GM21515 (cell line): ENCODE measurements at regions not wholly inside any gene's neighbourhood (a gene's known extent, or its start where the extent isn't known, plus 50 kb on each side); places are given as distances from the start of the nearest gene placed in this dataset.

ENCODE experiments used
- ATAC-seq: cut with Tn5 transposase; IDR thresholded peaks from one replicate; pipeline ENCODE4 v1.9.1; 2021; ENCODE audit not compliant: unreplicated experiment

DNA sequence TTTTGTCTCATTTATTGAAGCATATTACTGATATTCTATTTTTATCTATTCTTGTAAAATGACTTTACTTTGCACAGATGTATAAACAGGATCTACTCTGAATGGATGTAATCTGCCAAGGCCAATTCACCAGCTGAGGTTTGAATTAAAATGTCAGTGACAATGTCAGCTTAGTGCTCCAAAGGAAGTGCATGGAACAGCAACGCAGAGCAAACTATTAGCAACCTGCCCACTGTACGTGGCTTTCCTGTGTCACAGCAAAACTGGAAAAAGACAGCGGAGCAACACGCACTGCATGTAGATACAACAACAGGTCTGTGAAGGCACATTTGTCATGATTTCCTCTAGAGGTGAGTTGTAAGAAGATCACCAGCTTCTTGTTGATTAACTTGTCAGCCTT is 409.4 kb downstream of the MED10 start:
- no peak for ATAC-seq

DNA sequence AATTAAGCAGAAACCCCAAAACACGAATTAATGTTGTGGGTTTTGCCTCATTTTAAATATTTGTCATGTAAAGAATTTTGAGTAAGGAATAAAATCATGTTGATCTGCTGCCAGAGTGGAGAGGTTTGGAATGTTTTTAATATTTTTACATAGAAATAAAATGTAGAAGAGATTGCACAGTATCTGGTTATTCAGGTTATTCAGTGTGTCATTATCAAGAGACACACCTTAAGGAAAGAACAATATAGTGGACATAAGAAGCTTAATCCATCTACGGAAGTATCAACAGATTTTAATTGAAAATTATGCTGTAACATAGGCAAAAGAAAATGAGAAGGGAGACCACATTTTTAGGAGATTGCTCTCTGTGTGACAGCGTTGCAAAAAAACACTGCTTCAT is 410.4 kb downstream of the MED10 start:
- ATAC-seq, result no peak

DNA sequence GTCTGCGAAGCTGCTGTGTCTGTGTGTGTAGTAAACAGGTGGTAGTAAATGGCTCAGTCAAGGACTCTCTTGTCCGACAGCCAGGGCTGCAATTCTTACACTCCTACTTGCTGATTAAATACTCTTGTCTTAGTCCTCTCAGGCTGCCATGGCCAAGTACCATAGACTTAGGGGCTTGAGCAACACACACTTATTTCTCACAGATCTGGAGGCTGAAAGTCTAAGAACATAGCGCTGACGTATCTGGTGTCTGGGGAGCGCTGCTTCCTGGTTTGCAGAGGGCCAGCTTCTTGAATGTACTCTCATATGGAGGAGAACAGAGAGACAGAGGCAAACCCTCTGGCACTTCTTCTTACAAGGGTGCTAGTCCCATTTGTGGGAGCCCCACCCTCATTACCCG is 411.0 kb downstream of the MED10 start:
- ATAC-seq, result no peak

DNA sequence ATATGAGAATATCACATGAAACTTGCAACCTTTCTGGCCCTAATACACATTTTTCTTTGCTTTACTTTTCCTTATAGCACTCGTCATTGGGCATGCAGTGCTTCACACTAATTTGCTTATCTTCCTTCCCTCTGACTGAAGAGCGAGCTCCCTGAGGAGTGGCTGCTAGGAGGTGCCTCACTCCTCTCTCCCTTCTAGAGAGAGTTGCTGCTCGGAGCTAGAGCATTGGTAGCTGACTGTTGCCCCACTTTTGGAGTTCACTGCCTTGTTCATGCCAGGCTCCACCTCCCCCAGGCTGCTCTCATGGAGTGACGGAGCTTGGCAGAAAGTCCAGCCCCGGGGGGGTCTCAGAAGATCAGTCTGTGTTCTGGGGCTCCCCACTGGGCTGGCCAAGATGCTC is 413.2 kb downstream of the MED10 start:
- ATAC-seq, result no peak

DNA sequence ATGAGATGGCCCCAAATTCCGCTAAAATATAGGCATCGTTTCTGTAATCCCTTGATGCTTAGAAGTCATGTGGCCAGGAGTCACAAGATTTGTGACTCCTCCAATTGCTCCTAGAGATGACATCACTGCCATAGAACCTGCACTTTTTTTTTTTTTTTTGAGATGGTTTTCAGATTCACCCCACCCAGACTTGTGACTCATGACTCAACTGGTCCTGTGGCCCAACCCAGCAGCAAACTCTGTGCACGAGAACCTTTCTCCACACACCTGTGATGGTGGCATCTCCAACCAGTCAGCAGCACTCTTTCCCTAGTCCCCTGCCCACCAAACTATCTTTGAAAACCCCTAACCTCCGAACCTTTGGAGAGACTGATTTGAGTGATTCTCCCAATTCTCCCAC is 414.0 kb downstream of the MED10 start:
- no peak for ATAC-seq

DNA sequence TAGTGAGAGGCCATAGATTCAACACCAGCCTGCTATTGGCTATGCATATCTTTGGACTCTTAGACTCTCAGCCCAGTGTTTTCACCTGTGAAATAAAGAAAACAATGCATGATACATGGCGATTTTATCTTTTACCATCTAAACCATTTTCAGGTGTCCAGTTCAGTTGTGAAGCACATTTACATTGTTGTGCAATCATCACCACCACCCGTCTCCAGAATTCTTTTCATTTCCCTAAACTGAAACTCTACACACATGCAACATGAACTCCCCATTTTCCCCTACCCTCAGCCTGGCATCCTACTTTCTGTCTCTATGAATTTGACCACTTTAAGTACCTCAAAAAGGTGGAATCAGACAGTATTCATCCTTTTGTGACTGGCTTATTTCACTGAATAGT is 420.6 kb downstream of the MED10 start:
- ATAC-seq, result no peak

DNA sequence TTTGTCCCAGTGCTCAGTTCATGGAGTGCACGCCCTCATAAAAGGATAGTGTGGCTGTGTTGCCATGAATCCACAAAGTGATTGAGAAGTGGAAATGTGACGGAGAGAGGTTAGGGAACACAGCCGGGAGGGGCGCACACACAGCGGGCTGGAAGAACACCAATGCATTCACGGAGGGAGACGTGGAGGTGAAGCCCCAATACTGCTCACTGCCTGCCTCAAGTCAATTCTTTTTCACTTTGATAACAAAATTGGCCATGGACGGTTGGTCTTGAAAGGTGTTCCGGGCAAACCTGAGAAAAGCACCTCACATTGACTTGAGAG is 424.1 kb downstream of the MED10 start:
- no peak for ATAC-seq

DNA sequence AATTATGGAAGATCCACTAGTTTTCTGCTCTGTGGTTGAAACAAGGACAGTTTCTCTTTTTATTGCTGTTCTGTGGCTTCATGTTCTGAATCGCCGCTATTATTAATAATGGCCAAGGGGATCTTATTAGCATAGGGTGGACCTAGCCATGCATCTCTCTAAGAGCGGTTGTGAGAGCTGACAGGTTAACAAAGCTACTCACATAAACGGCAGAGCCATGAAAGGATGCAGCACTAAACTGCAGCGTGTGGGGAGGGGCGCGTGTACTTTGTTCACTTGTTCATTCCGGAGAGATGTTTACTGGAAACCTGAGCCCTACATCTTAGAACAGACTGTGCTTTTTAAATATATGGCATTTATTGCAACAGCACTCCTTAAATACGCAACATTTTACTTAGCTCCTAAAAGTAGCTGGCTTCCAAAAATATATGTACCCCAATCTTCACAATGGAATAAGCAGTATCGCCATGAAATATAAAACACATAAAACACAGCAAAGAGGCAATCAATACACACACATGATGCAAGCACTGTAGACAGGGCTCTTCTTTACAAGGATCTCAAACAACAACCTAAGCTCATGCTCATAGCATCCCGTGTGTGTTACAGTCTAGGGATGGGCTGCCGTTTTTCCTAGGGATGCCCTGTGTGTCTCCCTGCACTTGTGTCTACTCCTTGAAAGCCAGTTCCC is 424.6 kb downstream of the MED10 start:
- no peak for ATAC-seq

DNA sequence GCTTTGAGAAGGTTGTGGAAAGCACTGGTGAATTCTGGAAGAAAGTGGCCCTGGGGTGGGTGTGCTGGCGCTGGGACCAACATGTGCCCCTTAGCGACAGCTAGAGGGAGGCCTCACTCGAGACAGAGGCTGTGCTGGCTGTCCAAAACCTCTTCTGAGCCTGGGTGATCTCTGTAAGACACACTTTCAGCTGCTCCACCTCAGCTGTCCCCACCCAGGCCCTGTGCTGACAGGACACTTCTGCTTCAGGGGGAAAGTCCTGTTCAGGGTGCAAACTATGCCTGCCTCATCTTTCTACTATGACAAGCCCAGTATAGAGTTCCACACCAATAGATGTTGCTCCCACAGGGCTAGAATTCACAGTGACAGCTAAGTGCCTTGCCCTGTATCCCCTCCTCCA is 426.4 kb downstream of the MED10 start:
- ATAC-seq, result no peak

DNA sequence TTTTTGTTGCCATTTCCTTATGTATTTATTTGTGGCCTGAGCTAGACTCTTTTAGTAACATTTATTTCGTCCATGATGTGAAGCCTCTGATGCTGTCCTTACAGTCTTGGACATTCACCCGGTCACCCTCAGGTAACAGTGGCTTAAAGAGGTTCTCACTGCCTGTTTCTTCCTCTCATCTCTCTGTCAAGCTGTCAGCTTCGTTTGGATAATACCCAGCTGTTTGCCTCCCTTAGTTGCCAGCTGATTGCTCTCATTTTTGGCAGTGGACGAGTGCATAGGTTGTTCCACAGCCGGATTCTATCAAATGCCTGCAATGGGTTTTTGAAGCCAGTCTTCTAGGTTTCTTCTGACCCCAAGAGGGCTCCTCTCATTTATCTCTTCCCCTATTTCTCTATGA is 427.7 kb downstream of the MED10 start:
- no peak for ATAC-seq

DNA sequence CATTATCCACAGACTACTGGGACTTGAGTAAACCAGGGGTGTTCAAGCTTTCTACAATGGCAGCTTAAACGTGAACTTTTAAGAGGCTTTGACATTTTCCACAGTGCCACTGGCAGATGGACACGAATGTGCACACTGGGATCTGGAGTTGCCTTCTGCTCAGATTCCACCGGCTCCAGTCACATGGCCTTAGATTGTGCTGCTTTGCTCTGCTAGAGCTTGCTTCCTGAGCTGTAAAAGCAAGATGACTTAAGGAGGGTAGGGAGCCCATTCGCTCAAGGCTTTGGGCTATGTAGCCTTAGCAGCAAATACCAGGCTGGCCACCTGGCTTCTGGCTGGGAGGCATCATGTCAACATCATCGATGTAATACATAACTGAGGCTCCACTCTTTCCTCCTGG is 436.9 kb downstream of the MED10 start:
- ATAC-seq, result no peak

DNA sequence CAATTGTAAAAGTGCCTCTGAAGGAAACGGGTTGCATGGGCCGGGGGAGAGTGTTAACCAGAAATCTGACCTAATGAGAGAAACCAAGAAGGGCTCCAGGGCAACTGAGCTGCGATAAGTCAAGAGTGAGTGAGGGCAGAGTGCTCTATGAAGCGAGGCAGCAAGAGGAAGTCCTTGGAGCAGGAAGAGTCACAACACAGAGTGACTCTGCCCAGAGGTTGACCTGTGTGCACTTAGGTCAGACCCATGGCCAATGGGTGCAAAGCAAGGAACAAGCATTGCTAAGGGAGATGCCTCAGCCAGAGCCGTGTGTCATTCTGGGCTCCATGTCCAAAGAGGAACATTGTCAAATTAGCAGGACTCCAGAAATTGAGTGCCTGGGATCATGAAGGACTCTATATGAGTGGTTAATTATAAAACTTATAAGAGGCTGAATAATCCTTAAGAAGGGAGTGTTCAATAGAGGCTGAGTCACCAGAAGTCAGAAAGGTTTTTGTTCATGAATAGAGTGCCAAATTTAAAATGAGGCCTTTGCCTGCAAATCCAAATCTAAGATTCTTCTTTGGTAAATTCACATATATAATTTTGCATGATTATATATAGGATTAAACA is 438.5 kb downstream of the MED10 start:
- ATAC-seq, result no peak

DNA sequence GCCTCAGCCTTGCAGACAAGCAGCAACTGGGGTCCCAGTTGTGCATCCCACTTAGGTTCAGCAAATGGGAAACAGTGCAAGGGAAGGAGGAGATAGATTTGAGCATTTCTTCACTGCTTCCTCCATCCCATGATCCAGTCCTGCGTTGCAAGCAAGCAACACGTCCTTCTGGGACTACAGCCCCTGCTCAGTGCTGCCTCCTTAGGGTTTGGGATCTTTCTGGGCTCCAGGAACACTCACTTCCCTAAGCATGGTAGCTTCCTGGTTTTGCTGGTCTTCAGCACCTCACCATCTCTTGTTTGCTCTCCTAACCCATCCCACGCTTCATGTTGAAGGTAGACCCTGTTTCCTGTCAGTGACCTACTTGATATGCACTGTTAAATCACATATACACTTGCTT is 444.7 kb downstream of the MED10 start:
- no peak for ATAC-seq

DNA sequence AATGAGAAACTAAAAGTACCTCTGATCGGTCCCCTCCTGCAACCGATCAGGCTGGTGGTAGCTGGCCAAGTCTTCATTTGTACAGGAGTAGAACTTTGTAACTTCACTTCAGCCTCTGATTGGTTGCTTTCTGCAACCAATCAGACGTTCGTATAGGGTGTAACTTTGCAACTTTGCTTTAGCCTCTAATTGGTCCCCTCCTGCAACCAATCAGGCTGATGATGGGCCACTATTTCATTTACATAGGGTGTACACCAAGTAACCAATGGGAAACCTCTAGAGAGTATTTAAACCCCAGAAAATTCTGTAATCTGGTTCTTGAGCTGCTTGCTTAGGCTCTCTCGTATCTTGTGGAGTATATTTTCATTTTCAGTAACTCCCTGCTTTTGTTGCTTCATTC is 445.5 kb downstream of the MED10 start:
- ATAC-seq, result no peak

DNA sequence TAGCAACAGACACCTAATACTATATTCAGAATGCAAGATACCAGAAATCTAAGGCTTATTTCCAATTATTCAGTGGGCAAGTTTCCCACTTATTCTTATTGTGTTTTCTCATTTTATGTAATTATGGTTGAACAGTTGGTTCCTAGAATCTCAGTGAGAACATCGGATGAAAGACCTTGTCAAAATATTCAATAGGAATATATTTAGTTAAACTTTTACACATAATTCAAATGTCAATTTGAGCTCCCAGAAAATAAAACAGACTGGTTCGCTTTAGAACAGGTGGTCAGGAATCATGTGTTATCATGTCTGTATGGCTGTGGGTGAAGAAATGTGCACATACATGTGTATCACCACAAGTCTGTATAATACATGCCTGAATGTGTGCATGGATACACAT is 447.8 kb downstream of the MED10 start:
- no peak for ATAC-seq

DNA sequence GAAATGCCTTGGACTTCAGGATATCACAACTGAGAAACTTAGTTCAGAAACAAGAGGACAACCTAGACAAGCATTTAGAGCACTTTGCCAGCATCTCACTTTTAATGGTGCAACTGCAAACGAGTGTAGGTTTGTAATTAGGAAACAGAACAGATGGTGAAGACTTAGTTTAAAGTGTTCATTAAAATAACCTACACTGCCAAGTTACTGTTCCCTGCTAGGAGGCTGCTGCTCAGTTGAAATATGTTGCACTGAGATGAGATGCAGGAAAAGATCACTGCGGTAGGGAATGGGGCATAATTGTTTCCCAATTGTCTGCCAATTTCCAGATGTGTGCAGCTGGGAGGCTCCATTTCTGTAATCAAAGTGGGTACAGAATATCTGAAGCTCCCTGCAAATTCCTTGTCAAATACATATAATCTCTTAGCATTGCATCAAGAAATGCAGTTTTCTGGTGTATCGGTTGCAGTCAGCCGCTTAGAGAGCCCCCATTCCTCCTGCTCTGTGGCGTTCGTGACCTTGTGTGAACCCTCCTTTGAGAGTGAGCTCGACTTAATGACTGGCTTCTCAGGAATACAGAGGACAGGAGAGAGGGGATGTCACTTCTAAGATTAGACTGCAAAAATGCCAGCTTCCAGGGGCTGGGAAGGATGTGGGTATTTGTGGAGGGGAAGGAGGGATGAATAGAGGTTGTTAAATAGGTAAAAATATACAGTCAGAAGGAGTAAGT is 448.9 kb downstream of the MED10 start:
- no peak for ATAC-seq

DNA sequence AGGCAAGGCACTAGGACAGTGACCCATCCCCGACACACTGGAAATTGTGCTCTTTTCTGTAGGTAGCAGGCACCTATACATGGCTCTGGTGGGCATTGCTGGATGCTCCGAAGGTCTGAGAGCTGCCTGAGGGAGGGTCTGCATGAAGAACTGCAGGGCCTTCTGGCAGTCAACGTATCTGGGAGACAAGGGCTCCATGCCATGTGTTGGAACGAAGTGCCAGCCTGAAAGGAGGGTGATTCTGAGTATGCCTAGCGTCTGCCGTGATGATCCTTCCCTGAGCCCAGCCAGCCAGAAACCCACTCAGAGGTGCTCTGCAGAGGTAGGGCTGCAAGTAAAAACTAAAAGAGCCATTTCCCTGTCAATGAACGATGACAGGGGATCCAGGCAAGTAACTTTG is 453.2 kb downstream of the MED10 start:
- no peak for ATAC-seq

DNA sequence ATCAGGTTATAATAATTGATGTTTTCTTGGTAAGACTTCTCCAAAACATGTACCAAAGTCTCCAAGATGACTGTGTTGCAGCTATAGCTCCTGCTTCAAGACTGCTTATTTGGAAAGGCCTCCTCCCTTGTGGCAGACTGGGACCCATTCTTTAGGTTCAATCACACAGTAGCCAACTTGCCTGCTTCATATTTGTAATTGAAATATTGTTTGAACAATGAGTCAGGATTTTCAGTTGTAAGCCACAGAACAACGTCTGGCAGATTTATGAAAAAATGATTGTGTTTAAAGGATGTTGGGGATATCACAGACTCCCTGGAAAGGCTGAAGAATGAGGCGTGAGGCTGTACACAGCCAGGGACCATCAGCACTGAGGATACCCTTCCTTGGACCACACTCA is 458.9 kb downstream of the MED10 start:
- no peak for ATAC-seq

DNA sequence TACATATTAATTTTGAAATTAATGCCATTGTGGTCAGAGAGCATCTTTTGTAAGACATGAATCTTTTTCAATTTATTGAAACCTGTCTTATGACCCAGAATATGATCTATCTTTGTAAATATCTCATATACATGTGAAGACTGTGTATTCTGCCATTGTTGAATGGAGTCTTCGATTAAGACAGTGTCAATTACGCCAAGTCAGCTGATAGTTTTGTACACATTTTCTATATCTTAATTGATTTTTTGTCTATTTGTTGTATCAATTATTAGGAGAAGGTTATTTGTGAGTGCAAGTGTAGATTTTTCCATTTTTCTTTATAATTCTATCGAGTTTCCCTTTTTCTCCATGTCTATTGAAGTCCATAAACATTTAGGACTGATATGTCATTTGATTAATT is 471.6 kb downstream of the MED10 start:
- no peak for ATAC-seq

DNA sequence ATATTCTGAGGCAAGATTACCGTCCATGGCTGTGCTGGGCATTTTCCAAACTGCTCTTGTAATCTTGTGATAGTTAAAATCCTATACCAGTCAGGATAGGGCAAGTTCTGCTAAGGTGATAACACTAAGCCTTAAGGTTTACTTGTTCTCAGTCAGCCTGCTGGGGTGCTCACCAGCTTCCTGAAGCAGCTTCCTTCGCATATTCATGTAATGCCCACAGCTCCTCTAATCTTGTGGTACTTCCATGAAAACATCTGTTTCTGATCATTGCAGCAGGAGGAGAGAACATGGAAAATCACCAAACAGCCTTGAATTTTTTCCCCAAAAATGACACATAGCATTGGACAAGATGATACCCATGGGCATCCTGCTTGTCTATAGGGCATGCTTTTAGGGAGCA is 473.2 kb downstream of the MED10 start:
- no peak for ATAC-seq

DNA sequence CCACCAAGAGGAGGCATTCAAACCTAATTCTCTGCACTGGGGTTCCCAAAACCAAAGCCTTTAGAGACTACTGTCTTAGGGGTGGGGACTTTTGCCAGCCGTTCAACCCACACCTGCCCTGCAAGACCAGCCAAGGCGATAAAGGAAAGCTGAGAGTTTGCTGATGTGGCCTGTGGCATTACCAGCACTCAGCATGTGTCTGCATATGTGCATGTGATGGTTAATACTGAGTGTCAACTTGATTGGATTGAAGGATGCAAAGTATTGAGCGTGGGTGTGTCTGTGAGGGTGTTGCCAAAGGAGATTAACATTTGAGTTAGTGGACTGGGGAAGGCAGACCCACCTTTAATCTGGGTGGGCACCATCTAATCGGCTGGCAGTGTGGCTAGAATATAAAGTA is 474.2 kb downstream of the MED10 start:
- no peak for ATAC-seq
